Cardiac fibroblast (primary cell): ENCODE measurements at regions not wholly inside any gene's neighbourhood (a gene's known extent, or its start where the extent isn't known, plus 50 kb on each side); places are given as distances from the start of the nearest gene placed in this dataset.

Experiments
- DNase-seq, 2 donors: peaks; one replicate each; pipeline versions ENCODE4 v3.0.0 to v3.0.0-alpha.2; 2010; ENCODE audit warnings: low read depth in 2 of 2
- H3K4me3 ChIP-seq, 2 donors: replicated peaks in 1 of 2; 1 replicate in 1 of 2; 2 replicates in 1 of 2; pipeline ENCODE4 v1.5.1; 2011; ENCODE audit warnings: low read depth in 2 of 2, low read length in 2 of 2, mild to moderate bottlenecking in 2 of 2, moderate library complexity in 1 of 2
- CTCF ChIP-seq: IDR thresholded peaks from one replicate; pipeline ENCODE4 v1.5.1; 2011; ENCODE audit warnings: low read depth, mild to moderate bottlenecking, low read length, inconsistent platforms

GRCh38 chr4:4765811-4766210, 93.7 kb upstream of the MSX1 start:
- H3K4me3 ChIP-seq: no peak overlapping the region
- no peak for TF ChIP-seq CTCF
- DNase-seq: no peak

- H3K4me3 ChIP-seq: no peak overlapping the region
- TF ChIP-seq CTCF: no peak
- no peak for DNase-seq
These were observed 94.9 kb upstream of the MSX1 start for GRCh38 chr4:4764558-4764905.

- DNase-seq: no peak
- TF ChIP-seq CTCF: no peak
- H3K4me3 ChIP-seq: no peak overlapping the region
These were observed 95.5 kb upstream of the MSX1 start for GRCh38 chr4:4763822-4764557.

GRCh38 chr4:4762909-4763821, 96.3 kb upstream of the MSX1 start:
- TF ChIP-seq CTCF: no peak
- DNase-seq: peak in 1 of 2 donors; percentile 55
- H3K4me3 ChIP-seq: no peak overlapping the region

GRCh38 chr4:4762300-4762699, 97.2 kb upstream of the MSX1 start:
- no peak for TF ChIP-seq CTCF
- no peak overlapping the region for H3K4me3 ChIP-seq
- DNase-seq: no peak

- H3K4me3 ChIP-seq: no peak overlapping the region
- no peak for DNase-seq
- TF ChIP-seq CTCF: no peak
These were observed 98.1 kb upstream of the MSX1 start for GRCh38 chr4:4761128-4761982.
